ENCODE measurements at regions not wholly inside any gene's neighbourhood (a gene's known extent, or its start where the extent isn't known, plus 50 kb on each side); places are given as distances from the start of the nearest gene placed in this dataset.

DNA sequence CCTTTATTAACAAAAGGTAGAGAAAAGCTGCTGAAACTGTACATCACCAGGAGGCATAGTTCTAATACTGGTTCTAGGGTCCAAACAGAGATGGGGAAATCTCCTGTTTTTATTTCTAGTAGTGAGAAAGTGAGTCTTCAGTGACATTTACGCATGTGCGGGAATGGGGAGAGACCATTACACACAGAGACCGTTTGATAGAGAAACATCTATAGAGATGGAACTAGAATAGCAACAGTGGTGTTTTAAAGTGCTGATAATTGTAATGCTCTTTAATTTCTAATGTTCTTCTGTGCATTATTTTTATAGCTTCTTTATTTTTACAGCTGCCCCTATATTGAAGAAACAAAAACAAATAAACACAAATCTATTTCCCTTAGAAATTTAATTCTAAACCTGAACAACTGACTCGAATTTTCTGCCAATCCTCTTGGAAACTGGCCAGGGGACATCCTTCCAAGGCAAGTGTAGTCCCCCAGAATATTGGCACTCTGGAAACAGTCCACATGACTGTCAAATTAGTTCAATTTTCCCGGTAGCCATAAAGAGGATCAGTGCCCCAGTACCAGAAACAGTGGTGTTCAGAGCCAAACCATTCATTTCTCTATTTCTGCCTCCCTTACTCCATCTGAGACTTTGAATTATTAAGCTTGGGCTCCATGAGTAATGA is 260.9 kb downstream of the ICOS start:
- H3K4me1 Mint-ChIP-seq (ENCODE audit: low read depth) = no peaks in the 10 kb centered on the region
- H3K9me3 Mint-ChIP-seq (ENCODE audit: low read depth) = no peaks in the 10 kb centered on the region
- no peak overlapping the region for H3K27ac Mint-ChIP-seq (ENCODE audit: unreplicated experiment)
- no peak for DNase-seq (ENCODE audit: low spot score)
- no peak overlapping the region for H3K4me3 Mint-ChIP-seq (ENCODE audit: unreplicated experiment)
- peaks cover 14% of the 10 kb centered on the region for H3K27me3 Mint-ChIP-seq (ENCODE audit: low read depth)
- TF ChIP-seq, protein P1, sequence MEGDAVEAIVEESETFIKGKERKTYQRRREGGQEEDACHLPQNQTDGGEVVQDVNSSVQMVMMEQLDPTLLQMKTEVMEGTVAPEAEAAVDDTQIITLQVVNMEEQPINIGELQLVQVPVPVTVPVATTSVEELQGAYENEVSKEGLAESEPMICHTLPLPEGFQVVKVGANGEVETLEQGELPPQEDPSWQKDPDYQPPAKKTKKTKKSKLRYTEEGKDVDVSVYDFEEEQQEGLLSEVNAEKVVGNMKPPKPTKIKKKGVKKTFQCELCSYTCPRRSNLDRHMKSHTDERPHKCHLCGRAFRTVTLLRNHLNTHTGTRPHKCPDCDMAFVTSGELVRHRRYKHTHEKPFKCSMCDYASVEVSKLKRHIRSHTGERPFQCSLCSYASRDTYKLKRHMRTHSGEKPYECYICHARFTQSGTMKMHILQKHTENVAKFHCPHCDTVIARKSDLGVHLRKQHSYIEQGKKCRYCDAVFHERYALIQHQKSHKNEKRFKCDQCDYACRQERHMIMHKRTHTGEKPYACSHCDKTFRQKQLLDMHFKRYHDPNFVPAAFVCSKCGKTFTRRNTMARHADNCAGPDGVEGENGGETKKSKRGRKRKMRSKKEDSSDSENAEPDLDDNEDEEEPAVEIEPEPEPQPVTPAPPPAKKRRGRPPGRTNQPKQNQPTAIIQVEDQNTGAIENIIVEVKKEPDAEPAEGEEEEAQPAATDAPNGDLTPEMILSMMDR (IDR thresholded peaks at IDR 0.05) = no peak
- H3K36me3 Mint-ChIP-seq (ENCODE audit: low read depth) = no peaks in the 10 kb centered on the region

DNA sequence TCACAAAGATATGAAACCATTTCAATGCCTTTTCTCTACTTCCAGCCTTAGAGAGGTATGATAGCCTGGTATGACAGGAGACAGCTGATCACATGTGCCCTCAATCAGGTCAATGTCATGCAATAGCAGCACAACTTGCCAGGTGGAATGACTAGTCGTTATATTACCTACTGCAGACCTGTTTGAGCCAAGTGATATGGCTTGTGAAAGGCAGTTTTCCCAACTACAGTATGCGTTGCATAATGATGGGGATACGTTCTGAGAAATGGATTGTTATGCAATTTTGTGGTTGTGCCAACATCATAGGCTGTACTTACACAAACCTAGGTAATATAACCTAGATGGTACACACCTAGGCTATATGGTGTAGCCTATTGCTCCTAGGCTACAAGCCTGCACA is 262.8 kb downstream of the ICOS start:
- Mint-ChIP-seq H3K4me3 (ENCODE audit: unreplicated experiment) (no peak overlapping the region), H3K36me3 (ENCODE audit: low read depth) (peaks cover 3% of the 10 kb centered on the region), H3K4me1 (ENCODE audit: low read depth) (no peaks in the 10 kb centered on the region), H3K27ac (ENCODE audit: unreplicated experiment) (no peak overlapping the region), H3K9me3 (ENCODE audit: low read depth) (no peaks in the 10 kb centered on the region), H3K27me3 (ENCODE audit: low read depth) (peaks cover 19% of the 10 kb centered on the region)
- TF ChIP-seq, protein P1 (IDR thresholded peaks at IDR 0.05) = no peak
- no peak for DNase-seq (ENCODE audit: low spot score)

DNA sequence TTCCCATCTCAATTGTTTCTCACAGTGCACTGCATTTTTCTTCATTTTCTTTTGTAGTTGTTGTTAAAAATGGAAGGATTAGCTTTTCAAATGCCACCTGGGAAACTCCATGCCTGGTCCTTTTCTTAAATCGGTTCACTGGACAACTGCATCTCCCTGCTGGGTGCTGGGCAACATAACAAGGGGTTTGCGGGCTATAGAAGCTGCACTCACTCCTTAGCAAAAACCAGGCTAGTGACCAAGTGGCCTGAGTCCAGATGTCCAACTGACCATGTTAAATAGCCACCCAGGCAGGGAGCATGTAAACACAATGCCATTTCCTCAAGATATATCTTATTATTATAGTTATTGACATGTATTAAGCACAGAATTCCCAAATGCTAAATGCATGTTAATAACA is 264.9 kb downstream of the ICOS start:
- H3K4me3 Mint-ChIP-seq (ENCODE audit: unreplicated experiment) = no peak overlapping the region
- no peaks in the 10 kb centered on the region for H3K4me1 Mint-ChIP-seq (ENCODE audit: low read depth)
- no peaks in the 10 kb centered on the region for H3K9me3 Mint-ChIP-seq (ENCODE audit: low read depth)
- H3K27me3 Mint-ChIP-seq (ENCODE audit: low read depth) = peaks cover 26% of the 10 kb centered on the region
- DNase-seq (ENCODE audit: low spot score) = no peak
- H3K27ac Mint-ChIP-seq (ENCODE audit: unreplicated experiment) = no peak overlapping the region
- TF ChIP-seq, protein P1 (IDR thresholded peaks at IDR 0.05) = no peak
- H3K36me3 Mint-ChIP-seq (ENCODE audit: low read depth) = peaks cover 3% of the 10 kb centered on the region

DNA sequence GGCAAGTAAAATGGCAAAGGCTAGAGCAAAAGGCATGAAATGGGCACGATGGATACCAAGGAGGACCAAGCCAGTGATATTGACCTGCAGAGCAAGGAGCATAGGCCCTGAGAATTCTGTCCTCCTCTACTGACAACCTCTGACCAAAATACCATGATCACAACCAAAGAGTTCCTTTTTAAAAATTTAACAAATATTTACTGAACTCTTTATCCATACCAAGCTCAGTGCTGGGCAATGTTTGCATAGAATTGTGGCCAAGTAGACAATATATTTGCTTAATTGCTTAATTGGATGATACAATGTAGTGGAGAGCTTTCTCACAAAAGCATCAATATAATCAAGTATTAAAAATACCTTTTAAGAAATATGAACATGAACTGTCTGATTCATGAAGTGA is 265.7 kb downstream of the ICOS start:
- Mint-ChIP-seq H3K27me3 (ENCODE audit: low read depth) (peaks cover 29% of the 10 kb centered on the region), H3K27ac (ENCODE audit: unreplicated experiment) (no peak overlapping the region), H3K4me3 (ENCODE audit: unreplicated experiment) (no peak overlapping the region), H3K36me3 (ENCODE audit: low read depth) (peaks cover 3% of the 10 kb centered on the region), H3K4me1 (ENCODE audit: low read depth) (no peaks in the 10 kb centered on the region), H3K9me3 (ENCODE audit: low read depth) (no peaks in the 10 kb centered on the region)
- TF ChIP-seq, protein P1 (IDR thresholded peaks at IDR 0.05) = no peak
- DNase-seq (ENCODE audit: low spot score) = no peak

DNA sequence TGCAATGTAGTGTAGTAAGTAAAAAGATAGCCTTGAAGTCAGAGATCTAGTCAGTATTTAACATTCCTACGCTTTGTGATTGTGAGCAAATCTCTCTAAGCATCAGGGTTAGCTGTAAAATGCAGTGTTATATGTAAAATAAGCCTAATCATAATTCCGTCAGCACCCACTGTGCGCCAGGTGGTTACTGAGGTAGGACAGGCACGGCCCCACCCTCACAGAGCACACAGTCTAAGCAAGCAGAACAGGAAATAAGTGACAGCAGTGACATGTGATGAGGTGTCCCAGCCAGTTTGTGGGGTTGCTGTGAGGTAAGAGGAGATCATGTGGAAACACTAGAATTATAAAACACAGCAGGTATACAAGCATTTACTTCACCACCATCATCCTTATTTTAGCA is 267.1 kb downstream of the ICOS start:
- no peak overlapping the region for H3K4me3 Mint-ChIP-seq (ENCODE audit: unreplicated experiment)
- no peak for DNase-seq (ENCODE audit: low spot score)
- no peaks in the 10 kb centered on the region for H3K9me3 Mint-ChIP-seq (ENCODE audit: low read depth)
- H3K27ac Mint-ChIP-seq (ENCODE audit: unreplicated experiment) = no peak overlapping the region
- H3K27me3 Mint-ChIP-seq (ENCODE audit: low read depth) = peaks cover 29% of the 10 kb centered on the region
- TF ChIP-seq, protein P1 (IDR thresholded peaks at IDR 0.05) = no peak
- H3K36me3 Mint-ChIP-seq (ENCODE audit: low read depth) = peaks cover 3% of the 10 kb centered on the region
- no peaks in the 10 kb centered on the region for H3K4me1 Mint-ChIP-seq (ENCODE audit: low read depth)

Measured in chondrocyte (in vitro differentiated cells).